HG02981 (cell line): ENCODE measurements at regions not wholly inside any gene's neighbourhood (a gene's known extent, or its start where the extent isn't known, plus 50 kb on each side); places are given as distances from the start of the nearest gene placed in this dataset.
"Not testable (repeated sequence)": the region's sequence is repeated elsewhere in the genome, so short reads cannot be mapped to it uniquely, and the experiment has no call there.

ENCODE experiments used
- ATAC-seq: cut with Tn5 transposase; IDR thresholded peaks from one replicate; pipeline ENCODE4 v1.9.1; 2021; ENCODE audit warnings: mild to moderate bottlenecking, moderate library complexity; ENCODE audit not compliant: unreplicated experiment

DNA sequence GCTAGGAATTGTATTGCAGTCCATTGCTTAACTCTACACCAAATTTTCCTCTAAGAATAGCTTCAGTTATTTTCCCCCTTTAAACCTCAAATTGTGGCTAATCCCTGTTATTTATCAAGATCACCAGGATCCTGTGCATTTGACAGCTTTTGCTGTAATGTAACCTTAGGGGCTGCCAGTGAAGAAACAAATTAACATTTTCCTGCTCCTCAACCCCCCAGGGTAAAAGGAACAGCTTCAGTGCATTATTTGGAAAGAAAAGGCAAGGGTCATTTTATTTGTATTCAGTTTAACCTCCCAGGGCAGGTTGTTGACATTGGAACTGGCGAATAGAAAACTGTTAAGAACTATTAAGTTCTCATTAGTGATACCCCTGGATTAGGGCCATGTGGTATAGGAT lies 57.0 kb downstream of the PCDH20 start:
- no peak for ATAC-seq

DNA sequence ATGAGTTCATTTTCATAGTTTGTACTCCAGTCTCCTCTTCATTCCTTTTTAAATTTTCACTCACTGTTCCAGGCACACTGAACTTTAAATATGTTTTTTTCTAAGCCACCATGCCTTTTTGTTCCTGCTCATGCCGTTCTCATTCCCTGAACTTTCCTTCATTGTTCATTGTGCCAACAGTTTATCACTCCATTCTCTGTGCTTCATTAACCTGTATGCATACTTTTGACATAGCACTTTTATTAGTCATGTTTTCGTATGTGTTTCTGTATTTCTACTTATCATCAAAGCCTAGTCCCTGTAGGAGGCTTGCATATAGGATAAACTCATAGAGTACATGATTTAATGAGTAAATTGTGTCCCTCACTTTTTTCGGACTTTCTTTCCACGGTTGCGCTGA lies 65.3 kb downstream of the PCDH20 start:
- ATAC-seq, result no peak

DNA sequence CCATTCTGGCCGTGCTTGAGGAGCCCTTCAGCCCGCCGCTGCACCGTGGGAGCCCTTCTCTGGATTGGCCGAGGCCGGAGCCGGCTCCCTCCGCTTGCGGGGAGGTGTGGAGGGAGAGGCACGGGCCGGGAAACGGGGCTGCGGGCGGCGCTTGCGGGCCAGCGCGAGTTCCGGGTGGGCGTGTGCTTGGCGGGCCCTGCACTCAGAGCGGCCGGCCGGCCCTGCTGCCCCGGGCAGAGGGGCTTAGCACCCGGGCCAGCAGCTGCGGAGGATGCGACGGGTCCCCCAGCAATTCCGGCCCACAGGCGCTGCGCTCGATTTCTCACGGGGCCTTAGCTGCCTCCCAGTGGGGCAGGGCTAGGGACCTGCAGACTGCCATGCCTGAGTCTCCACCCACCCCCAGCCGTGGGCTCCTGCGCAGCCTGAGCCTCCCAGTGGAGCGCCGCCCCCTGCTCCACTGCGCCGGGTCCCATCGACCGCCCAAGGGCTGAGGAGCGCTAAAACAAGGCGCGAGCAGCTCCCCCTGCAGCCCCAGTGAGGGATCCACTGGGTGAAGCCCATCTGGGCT lies 76.5 kb downstream of the PCDH20 start:
- no peak for ATAC-seq

DNA sequence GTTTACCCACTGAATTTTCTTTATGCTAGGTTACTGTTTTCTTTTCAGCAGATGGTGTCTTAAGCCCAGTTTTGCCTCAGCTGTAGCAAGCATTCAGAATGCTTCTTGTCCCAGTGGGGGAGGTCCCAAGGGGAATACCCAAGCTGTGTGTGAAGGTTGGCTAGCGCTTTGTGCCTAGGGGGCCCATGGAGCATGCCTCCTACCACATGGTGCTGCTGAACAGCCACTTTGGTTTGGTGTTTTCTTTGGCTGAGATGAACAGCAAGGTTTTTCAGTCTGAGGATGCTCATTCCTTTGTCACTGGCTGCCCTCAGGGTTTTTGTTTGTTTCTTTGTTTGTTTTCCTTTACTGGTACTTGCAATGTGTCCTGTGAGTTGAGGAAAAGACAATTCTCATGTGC lies 99.0 kb downstream of the PCDH20 start:
- ATAC-seq, result no peak

DNA sequence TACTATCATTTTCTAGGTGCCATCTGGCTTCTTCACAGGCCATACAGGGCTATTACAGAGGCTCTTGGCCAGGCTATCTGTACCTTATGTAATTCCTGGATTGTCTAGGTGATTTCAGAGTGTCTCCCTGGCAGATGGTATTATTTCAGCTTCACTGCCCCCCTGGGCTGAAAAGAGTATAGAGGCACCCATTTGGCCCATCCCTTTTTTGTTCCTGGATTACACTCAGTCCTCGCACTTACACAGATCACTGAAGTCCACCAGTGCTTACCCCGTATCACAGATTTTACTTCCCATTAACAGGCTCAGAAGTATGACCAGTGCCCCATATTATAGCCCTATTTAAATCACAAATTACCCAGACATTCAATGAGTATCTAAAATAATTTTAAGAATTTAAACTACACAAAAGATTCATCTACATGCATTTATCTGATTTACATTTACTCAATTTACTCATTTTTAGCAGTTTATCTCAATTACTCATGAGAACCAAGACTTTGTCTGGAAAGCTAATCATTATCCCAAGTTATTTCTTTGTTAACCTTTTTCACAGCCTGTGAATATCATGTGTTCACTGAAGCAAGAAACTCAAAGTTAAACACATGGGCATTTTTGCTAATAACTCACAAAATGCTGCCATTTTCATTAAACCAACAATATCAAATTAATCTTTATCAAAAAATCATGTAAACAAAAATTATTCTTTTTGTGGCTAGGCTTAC lies 121.0 kb downstream of the PCDH20 start:
- ATAC-seq, result no peak

DNA sequence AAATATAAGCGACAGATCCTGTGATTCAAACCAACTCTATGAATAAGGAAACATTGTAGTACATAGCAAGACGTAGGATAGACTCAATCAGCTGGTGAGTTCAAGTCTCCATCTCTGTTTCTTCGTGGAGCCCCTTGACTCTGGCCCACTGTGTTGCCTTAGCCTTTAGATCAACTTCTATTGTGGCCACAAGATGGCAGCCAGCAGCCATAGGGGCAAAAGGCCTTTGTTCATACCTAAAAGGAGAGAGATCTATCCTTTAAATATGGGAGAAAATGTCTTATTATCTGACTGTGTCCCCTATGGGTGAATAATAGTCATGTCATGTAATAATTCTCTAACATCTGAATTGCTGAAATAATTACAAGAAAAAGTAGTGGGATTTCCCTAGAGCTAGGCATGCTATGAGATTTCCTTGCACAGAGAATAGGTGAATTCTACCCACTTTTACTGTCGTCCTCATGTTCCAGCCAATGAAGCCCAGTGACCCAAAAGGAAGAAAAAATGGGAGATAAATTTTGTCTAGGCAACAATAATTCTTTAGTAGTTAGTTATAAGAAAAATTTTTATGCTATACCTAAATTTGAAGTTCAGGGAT lies 129.4 kb downstream of the PCDH20 start:
- no peak for ATAC-seq

DNA sequence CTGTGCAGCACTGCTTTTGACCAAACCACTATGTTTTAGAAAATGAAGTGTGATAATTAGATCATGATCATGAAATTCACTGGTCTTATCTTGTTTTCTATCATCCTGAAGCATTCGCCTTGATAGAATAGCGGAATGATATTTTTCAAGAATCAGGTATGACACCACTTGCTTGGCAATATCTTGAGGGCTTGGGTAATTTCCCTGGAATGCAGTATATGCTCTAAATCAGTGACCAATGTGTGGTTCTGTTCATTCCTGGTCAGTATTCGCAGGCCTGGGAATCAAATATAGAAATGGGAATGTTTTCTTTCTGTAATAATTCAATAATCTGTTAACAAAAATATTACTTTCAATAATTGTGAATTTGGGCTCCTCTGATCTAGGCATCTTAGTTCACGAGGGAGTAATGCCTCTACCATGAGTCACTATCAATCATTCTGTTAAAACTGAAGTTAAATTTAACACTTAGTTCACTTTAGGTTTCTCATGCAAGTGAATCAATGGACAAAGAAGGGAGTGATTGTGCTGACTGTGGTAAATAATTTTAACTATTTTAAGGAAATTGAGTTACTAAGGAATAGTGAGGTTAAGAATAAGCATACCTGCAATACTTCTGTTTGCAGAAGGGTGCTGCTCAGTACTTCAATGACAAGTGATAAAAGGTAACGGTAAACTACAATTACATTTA lies 137.9 kb downstream of the PCDH20 start:
- no peak for ATAC-seq

DNA sequence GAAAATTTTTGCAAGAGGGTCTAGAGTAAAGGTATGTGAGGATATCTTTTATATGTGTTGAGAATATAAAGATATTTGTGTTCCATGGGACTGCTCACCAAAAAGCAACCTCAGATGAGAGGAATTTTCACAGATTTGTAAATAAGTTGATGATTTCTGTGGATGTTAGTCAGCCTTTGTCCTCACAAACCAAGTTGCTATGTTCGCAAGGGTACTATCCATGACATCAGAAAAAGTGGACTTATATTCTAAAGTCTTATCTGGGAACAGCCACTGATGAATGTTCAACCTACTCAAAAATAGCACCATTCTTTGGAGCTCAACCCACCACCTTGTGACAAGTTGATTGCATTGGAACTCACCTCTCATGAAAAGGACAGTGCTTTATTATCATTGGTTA lies 138.6 kb downstream of the PCDH20 start:
- no peak for ATAC-seq

DNA sequence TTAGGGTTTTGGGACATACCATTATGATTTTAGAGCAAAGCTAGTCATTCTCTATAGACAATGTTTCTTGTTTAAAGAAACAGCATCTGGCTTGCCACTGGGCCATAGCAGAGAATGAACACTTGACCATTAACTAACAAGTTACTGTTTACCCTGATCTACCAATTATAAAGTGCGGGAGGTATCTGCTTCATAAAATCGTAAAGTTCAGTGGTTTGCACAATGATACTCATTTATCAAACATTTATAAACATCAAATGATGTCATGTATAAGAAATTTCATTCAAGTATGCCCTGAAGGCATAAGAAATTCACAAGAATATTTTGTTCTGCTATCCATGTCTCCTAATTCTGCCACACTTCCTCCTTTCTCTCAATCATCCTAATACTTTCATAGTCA lies 139.2 kb downstream of the PCDH20 start:
- no peak for ATAC-seq

DNA sequence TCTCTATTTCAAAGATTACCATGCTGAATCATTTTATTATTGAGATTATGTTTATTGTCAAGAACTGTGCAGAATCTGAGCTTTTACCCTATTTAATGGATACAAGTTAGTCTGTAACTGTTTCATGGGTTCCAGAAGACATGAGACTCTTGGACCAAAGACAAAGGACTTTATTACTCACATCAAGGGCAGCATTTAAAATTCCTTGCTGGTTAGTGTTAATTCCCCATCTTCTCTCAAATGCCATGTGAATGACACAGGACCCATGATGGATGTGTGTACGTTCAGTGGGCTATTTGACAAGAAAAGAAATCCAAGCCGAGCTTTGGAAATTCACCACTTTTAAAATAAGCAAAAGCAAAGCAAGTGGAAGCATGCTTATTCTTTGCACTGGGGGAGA lies 139.9 kb downstream of the PCDH20 start:
- no peak for ATAC-seq

DNA sequence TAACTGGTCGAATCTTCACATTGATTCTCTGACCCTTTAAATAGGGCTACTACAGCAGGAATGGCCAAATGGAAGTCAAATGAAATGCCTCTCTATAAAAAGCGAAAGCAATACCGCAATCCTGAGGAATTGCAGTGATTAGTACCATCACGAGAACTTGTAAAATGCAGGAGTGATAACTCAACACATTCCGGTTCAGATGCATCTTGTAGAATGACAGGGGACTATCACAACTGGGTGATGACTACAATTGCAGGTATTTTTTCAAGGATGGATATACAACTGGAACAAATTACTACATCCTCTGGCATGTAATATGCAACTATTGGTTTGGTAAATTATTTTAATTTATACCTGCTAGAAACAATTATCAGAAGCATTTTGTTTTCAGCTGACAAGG lies 140.4 kb downstream of the PCDH20 start:
- no peak for ATAC-seq

DNA sequence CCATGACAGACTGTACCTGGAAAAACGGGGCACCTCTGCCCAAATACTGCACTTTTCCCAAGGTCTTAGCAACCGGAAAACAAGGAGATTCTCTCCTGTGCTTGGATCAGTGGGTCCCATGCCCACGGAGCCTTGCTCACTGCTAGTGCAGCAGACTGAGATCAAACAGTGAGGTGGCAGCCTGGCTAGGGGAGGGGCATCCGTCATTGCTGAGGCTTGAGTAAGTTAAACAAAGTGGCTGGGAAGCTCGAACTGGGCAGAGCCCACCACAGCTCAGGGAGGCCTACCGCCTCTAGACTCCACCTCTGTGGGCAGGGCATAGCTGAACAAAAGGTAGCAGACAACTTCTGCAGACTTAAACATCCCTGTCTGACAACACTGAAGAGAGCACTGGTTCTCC lies 148.8 kb downstream of the PCDH20 start:
- not testable (repeated sequence) for ATAC-seq

DNA sequence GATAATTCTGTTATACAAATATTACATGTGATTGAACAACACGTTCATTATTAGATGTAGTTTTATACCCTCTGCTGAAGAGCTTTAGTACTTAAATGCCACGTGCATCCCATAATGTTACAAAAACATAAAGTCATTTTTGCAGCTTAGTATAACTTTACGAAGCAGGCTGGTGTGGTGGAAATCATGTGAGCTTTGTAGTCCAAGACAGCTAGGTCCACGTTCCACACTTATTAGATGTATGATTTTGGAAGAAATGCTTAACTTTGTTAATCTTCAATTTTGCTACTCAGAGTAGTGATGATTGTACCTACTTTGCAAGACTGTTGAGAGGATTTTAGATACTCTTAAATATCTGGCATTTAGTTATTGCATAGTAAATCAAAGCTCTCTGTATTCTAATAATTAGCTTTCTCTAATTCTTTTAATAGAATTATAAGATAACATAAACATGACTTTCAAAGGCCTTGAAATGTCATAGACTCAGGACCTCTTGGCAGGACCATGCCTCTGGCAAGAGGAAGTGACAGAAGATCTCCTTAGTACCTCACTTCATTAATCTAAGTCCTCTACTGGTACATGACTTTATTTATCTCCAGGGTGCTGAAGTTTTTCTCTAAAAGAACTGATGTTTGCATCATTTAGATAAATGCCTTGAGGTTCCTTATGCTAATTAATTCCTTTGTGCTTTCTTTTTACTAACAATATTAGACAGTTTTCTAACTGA lies 153.7 kb downstream of the PCDH20 start:
- ATAC-seq, result no peak

DNA sequence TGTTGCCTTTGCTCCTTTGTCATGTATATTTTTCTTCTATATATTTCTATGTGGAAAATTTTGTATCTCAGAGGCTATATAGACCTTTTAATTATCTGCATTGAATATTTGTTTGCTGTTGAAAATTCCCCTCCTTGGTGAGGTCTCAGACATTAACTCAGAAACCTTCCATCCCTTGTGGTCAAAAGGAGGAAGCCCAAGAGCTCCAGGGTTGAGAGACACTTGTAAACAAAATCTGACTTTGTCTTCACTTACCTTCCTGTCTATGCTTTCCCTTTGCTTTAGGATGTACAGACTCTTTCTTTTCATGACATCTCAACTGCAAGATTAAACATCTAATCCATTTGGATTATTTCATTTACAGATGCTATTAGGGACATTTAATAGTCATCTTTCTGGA lies 157.5 kb downstream of the PCDH20 start:
- no peak for ATAC-seq

DNA sequence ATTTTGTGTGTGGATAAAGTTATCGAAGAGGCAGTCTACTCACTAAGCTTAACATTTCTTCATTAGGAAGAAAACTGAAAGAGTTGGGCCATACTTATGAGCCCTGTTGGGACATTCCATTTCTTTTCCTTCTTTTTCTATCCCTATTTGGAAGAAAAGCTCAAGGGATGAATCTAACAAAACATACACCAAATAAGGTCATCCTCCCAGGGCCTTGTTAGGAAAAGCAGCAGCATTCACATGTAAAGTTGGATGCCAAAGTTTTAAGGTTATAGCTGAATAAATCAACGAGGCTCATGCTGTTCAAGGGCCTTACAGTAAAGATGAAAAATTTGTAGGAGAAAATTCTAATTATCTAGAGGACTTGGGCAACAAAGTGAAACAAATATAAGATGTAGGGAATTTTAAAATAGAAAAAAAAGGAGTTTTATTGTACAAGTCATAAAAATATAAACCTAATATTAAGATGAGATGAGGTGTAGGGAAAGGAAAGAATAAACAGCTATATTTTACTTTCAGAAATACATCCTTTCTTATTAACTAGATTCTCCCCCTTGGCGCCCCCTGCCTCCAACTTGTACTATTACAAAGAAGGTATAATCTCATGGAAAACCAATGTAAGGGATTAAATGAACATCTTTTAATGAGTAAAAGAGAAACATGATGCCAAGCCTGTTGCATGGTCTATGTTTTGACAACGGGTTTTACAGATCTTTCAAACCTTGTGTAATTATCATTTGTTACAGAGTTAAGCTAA lies 160.4 kb downstream of the PCDH20 start:
- ATAC-seq, result no peak

DNA sequence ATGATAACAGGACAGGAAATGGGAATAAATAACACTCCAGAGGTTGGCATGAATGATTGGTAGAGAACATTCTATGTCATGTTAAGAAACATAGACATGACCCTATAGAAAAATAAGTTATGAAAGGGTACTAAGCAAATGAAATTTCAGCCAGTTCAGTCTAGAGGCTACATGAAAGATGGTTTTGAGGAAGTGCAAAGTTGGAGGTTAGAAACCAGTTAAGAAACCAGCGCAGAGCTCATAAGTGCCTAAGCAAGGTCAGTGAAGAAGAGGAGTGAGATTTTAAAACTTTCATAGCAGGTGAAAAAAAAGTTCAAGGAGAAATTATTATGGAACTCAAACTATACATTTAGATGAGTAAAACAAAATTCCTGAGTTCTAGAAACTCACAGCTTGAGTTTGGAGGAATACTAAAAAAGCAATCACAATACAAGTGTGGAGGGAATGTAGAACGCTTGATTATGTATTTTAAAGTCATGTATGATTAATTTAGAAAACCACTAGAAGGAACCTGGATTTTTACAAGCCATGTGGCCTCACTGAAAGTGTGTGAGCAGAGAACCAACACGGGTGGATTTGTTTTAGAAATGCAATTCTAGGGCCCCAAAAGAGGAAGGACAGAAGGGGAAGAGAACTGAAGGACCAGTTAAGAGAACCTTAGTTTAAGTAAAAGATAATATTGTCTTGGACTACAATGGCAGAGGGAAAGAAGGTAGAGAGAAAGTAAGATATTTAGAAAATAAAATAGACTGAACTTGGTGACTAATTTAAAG lies 162.4 kb downstream of the PCDH20 start:
- ATAC-seq, result no peak

DNA sequence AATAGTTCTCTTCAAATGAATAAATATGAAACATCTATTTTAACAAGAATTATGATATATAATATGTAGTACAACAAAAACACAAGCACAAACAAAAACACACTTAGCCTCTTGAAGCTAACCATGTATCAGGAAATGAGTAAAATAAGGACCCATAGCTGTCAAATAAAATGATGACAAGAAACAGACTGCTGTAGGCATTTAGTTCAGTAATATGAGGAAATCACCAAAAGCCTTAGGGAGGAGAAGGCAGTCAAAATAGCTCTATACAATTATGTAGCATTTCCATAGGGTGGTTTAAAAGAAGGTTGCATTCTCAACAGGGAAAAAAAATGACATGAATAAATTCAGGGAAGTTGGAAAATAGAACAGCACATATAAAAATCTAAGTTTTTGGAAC lies 163.4 kb downstream of the PCDH20 start:
- ATAC-seq, result no peak

DNA sequence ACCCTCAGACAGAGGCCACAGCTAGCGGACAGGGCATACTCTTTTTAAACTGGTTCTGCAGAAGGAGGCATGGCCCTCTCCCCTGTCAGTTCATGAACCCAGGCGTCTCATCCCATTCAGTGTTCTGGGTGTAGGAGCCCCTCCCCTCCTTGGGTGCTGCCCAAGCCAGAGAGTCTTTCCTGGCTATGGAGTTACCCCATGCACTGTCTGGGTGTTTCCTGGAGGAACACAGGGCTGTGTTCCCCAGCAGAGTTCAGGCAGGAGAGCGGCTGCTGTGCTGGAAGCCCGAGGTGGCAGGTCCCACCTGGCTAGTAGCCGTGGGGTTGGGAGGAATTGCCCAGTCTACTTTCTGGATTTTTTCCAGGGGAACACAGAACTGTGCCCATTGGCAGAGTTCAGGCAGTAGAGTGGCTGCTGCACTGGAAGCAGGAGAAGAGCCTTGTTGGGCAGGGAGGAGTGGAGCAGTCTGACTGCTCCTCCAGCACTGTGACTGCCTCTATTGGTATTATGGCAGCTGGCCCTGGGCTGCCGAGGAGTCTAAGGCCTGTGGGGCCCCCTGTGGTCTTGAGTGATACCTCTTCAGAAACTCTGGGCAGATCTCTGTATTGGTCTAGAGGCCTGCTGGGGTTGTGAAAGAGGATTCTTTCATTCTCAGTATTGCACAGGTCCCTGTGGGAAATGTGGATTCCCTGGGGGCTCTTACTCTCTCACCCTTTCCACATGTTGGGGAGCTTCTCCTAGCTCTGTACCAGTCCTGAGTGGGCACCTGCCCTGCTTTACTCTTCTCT lies 168.3 kb downstream of the PCDH20 start:
- peak; percentile 91 for ATAC-seq

DNA sequence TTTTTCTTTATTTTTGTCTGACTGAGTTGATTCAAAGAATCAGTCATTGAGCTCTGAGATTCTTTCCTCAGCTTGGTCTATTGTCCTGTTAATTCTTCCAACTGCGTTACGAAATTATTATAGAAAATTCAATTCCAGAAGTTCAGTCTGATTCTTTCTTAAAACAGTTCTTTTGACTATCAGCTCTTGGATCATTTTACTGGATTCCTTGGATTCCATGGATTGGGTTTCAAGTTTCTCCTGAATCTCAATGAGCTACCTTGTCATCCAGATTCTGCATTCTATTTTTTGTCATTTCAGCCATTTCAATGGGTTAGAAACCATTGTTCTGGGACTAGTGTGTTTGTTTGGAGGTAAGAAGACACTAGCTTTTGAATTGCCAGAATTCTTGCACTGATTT lies 169.3 kb downstream of the PCDH20 start:
- ATAC-seq, result no peak
